Loucy (cell line): ENCODE measurements at regions not wholly inside any gene's neighbourhood (a gene's known extent, or its start where the extent isn't known, plus 50 kb on each side); places are given as distances from the start of the nearest gene placed in this dataset.

Source experiments
- EZH2phosphoT487 ChIP-seq: fragments of 200-600 bp; IDR thresholded peaks from 2 replicates; pipeline ENCODE4 v1.6.1; 2018; ENCODE audit warnings: antibody characterized with exemption, mild to moderate bottlenecking, moderate library complexity, borderline replicate concordance
- TF ChIP-seq, protein P1 (sequence below): fragments of 200-600 bp; sonication (generic); conservative IDR thresholded peaks from 2 replicates; pipeline ENCODE4 v1.5.1; 2014; ENCODE audit warnings: mild to moderate bottlenecking, antibody characterized with exemption, low read length

DNA sequence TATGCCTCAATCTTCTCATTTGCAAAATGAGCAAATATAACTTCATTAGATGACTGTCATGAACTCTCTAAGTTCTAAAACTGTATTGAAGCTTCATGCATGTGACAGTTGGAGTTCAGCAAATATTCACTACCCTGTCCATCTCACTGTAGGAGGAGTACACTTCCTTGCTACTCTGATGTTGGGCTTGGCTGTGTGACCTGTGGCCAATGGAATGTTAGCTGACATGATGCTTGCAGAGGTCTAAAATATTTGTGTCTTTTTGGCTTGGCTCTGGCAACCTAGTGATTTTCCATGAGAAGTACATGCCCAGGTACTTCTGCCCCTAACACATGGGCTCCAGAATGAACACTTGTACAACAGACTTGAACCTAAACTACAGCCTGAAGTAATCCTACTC lies 203.1 kb upstream of the ANKH start:
- TF ChIP-seq, protein P1, sequence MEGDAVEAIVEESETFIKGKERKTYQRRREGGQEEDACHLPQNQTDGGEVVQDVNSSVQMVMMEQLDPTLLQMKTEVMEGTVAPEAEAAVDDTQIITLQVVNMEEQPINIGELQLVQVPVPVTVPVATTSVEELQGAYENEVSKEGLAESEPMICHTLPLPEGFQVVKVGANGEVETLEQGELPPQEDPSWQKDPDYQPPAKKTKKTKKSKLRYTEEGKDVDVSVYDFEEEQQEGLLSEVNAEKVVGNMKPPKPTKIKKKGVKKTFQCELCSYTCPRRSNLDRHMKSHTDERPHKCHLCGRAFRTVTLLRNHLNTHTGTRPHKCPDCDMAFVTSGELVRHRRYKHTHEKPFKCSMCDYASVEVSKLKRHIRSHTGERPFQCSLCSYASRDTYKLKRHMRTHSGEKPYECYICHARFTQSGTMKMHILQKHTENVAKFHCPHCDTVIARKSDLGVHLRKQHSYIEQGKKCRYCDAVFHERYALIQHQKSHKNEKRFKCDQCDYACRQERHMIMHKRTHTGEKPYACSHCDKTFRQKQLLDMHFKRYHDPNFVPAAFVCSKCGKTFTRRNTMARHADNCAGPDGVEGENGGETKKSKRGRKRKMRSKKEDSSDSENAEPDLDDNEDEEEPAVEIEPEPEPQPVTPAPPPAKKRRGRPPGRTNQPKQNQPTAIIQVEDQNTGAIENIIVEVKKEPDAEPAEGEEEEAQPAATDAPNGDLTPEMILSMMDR: no peak
- no peak for TF ChIP-seq EZH2phosphoT487
